ENCODE measurements at regions not wholly inside any gene's neighbourhood (a gene's known extent, or its start where the extent isn't known, plus 50 kb on each side); places are given as distances from the start of the nearest gene placed in this dataset.

- TF ChIP-seq POLR2A (IDR thresholded peaks at IDR 0.05) (no peak), CTCF (IDR thresholded peaks at IDR 0.05) (no peak), POLR2AphosphoS5 (IDR thresholded peaks at IDR 0.05; ENCODE audit: insufficient read depth in 1 of 2, low read depth in 1 of 2) (no peak)
Observed at GRCh38 chr14:83173687-83174086, 1640.0 kb upstream of the SEL1L start.

Measured in vagina (tissue), 2 donors.